Vagina (tissue), 2 donors: ENCODE measurements at regions not wholly inside any gene's neighbourhood (a gene's known extent, or its start where the extent isn't known, plus 50 kb on each side); places are given as distances from the start of the nearest gene placed in this dataset.

Source experiments
- DNase-seq, 2 donors: peaks; one replicate each; pipeline ENCODE4 v3.0.0-alpha.2; 2017; ENCODE audit errors: extremely low spot score in 2 of 2
- H3K27ac ChIP-seq: fragments of 200-600 bp; sonication (generic); one replicate; pipeline ENCODE4 v1.5.1; 2019
- H3K27me3 ChIP-seq: fragments of 200-600 bp; sonication (generic); one replicate; pipeline ENCODE4 v1.5.1; 2019
- H3K36me3 ChIP-seq, 2 donors: fragments of 200-600 bp; sonication (generic); one replicate each; pipeline ENCODE4 v1.5.1; 2017 to 2019
- H3K4me1 ChIP-seq: fragments of 200-600 bp; sonication (generic); one replicate; pipeline ENCODE4 v1.5.1; 2019
- H3K4me3 ChIP-seq, 2 donors: fragments of 200-600 bp; sonication (generic); 1 replicate in 1 of 2; 2 replicates in 1 of 2; pipeline ENCODE4 v1.5.1; 2016 to 2019
- H3K9me3 ChIP-seq: fragments of 200-600 bp; sonication (generic); one replicate; pipeline ENCODE4 v1.5.1; 2019
- POLR2A ChIP-seq, 2 donors: fragments of 450-650 bp; IDR thresholded peaks; one replicate each; pipeline ENCODE4 v1.6.1; 2017; ENCODE audit warnings: antibody characterized with exemption in 2 of 2, mild to moderate bottlenecking in 2 of 2, moderate library complexity in 2 of 2
- POLR2AphosphoS5 ChIP-seq, 2 donors: sonication (generic); formaldehyde crosslinking; IDR thresholded peaks; one replicate each; pipeline ENCODE4 v1.9.0; 2017; ENCODE audit warnings: antibody characterized with exemption in 2 of 2, mild to moderate bottlenecking in 2 of 2, low read depth in 1 of 2; ENCODE audit not compliant: insufficient read depth in 1 of 2
- intact Hi-C: fragments of 100-400 bp; cut with DNase I; formaldehyde crosslinking; loops from one replicate; pipeline ENCODE4 v1.15.1; 2023
- TF ChIP-seq, protein P1 (sequence below), 3 experiments: fragments of 450-650 bp in 2 of 3; fragments of 200-600 bp in 1 of 3; sonication (generic) in 1 of 3; IDR thresholded peaks; one replicate each; pipeline ENCODE4 v1.5.1; 2017 to 2019; ENCODE audit warnings: antibody characterized with exemption in 3 of 3, mild to moderate bottlenecking in 2 of 3, moderate library complexity in 2 of 3

GRCh38 chr13:108095036-108095435 is 120.3 kb downstream of the LIG4 start:
- intact Hi-C loops = no loop called here
- Histone ChIP-seq H3K27me3 (no peaks in the 10 kb centered on the region), H3K4me3 (no peak overlapping the region), H3K9me3 (no peaks in the 10 kb centered on the region), H3K27ac (no peak overlapping the region), H3K36me3 (no peaks in the 10 kb centered on the region), H3K4me1 (no peaks in the 10 kb centered on the region)
- DNase-seq = no peak
- no peak for TF ChIP-seq POLR2AphosphoS5 (IDR thresholded peaks at IDR 0.05; ENCODE audit: insufficient read depth in 1 of 2, low read depth in 1 of 2)
- TF ChIP-seq POLR2A (IDR thresholded peaks at IDR 0.05) = no peak

GRCh38 chr13:108093616-108094015 is 121.7 kb downstream of the LIG4 start:
- intact Hi-C loops = no loop called here
- no peaks in the 10 kb centered on the region for H3K4me1 ChIP-seq
- no peaks in the 10 kb centered on the region for H3K27me3 ChIP-seq
- DNase-seq = no peak
- H3K9me3 ChIP-seq = no peaks in the 10 kb centered on the region
- H3K4me3 ChIP-seq = no peak overlapping the region
- no peak overlapping the region for H3K27ac ChIP-seq
- H3K36me3 ChIP-seq = no peaks in the 10 kb centered on the region
- no peak for TF ChIP-seq POLR2A (IDR thresholded peaks at IDR 0.05)
- no peak for TF ChIP-seq POLR2AphosphoS5 (IDR thresholded peaks at IDR 0.05; ENCODE audit: insufficient read depth in 1 of 2, low read depth in 1 of 2)
- TF ChIP-seq, protein P1, sequence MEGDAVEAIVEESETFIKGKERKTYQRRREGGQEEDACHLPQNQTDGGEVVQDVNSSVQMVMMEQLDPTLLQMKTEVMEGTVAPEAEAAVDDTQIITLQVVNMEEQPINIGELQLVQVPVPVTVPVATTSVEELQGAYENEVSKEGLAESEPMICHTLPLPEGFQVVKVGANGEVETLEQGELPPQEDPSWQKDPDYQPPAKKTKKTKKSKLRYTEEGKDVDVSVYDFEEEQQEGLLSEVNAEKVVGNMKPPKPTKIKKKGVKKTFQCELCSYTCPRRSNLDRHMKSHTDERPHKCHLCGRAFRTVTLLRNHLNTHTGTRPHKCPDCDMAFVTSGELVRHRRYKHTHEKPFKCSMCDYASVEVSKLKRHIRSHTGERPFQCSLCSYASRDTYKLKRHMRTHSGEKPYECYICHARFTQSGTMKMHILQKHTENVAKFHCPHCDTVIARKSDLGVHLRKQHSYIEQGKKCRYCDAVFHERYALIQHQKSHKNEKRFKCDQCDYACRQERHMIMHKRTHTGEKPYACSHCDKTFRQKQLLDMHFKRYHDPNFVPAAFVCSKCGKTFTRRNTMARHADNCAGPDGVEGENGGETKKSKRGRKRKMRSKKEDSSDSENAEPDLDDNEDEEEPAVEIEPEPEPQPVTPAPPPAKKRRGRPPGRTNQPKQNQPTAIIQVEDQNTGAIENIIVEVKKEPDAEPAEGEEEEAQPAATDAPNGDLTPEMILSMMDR (IDR thresholded peaks at IDR 0.05) = no peak

- H3K4me3 ChIP-seq = no peak overlapping the region
- no peak overlapping the region for H3K27ac ChIP-seq
- intact Hi-C loops = no loop called here
- DNase-seq = no peak
- H3K36me3 ChIP-seq = no peaks in the 10 kb centered on the region
- H3K9me3 ChIP-seq = no peaks in the 10 kb centered on the region
- H3K27me3 ChIP-seq = no peaks in the 10 kb centered on the region
- no peaks in the 10 kb centered on the region for H3K4me1 ChIP-seq
- TF ChIP-seq POLR2AphosphoS5 (IDR thresholded peaks at IDR 0.05; ENCODE audit: insufficient read depth in 1 of 2, low read depth in 1 of 2) = no peak
Observed at GRCh38 chr13:108087810-108088209, 127.5 kb downstream of the LIG4 start.

- H3K36me3 ChIP-seq = no peaks in the 10 kb centered on the region
- H3K27me3 ChIP-seq = no peaks in the 10 kb centered on the region
- TF ChIP-seq POLR2A (IDR thresholded peaks at IDR 0.05) = no peak
- TF ChIP-seq, protein P1 (IDR thresholded peaks at IDR 0.05) = no peak
- no peak for TF ChIP-seq POLR2AphosphoS5 (IDR thresholded peaks at IDR 0.05; ENCODE audit: insufficient read depth in 1 of 2, low read depth in 1 of 2)
- no peaks in the 10 kb centered on the region for H3K9me3 ChIP-seq
- no peaks in the 10 kb centered on the region for H3K4me1 ChIP-seq
- H3K4me3 ChIP-seq = no peak overlapping the region
- no peak overlapping the region for H3K27ac ChIP-seq
- intact Hi-C loops = no loop called here
- DNase-seq = no peak
Observed at GRCh38 chr13:108086678-108087077, 128.7 kb downstream of the LIG4 start.

DNA sequence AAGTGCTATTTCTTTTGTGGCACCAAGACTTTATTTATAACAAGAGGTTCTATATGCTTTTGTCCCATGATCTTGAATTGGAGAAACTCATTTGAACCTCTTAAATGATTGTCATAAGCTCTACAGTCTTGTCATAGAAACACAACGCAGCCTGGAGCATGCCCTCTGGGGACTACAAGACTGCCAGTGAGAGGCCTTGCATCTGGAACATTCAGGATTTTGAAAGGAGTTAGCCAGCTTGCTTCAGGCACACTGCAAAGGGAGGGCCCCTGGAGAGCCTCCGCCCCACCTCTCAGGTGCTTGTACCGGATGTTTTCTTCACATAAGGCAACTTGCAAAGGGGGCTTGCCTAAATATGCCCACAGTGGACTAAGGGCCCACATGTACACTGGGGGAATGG is 130.5 kb downstream of the LIG4 start:
- no peaks in the 10 kb centered on the region for H3K4me1 ChIP-seq
- H3K36me3 ChIP-seq = no peaks in the 10 kb centered on the region
- TF ChIP-seq POLR2A (IDR thresholded peaks at IDR 0.05) (no peak), POLR2AphosphoS5 (IDR thresholded peaks at IDR 0.05; ENCODE audit: insufficient read depth in 1 of 2, low read depth in 1 of 2) (no peak)
- TF ChIP-seq, protein P1 (IDR thresholded peaks at IDR 0.05) = no peak
- no peak for DNase-seq
- no peaks in the 10 kb centered on the region for H3K9me3 ChIP-seq
- no peak overlapping the region for H3K4me3 ChIP-seq
- intact Hi-C loops = no loop called here
- no peaks in the 10 kb centered on the region for H3K27me3 ChIP-seq
- H3K27ac ChIP-seq = no peak overlapping the region

GRCh38 chr13:108083056-108083455 is 132.3 kb downstream of the LIG4 start:
- Histone ChIP-seq H3K9me3 (no peaks in the 10 kb centered on the region), H3K27me3 (no peaks in the 10 kb centered on the region), H3K4me3 (no peak overlapping the region), H3K27ac (no peak overlapping the region), H3K36me3 (no peaks in the 10 kb centered on the region), H3K4me1 (no peaks in the 10 kb centered on the region)
- no peak for DNase-seq
- intact Hi-C loops = no loop called here
- TF ChIP-seq POLR2AphosphoS5 (IDR thresholded peaks at IDR 0.05; ENCODE audit: insufficient read depth in 1 of 2, low read depth in 1 of 2) (no peak), POLR2A (IDR thresholded peaks at IDR 0.05) (no peak)
- TF ChIP-seq, protein P1 (IDR thresholded peaks at IDR 0.05) = no peak
